ENCODE measurements at regions not wholly inside any gene's neighbourhood (a gene's known extent, or its start where the extent isn't known, plus 50 kb on each side); places are given as distances from the start of the nearest gene placed in this dataset.

- Histone ChIP-seq H3K27ac (ENCODE audit: low read depth, low read length) (no peak overlapping the region), H3K4me1 (ENCODE audit: insufficient read depth, low read length) (no peaks in the 10 kb centered on the region), H3K27me3 (ENCODE audit: insufficient read depth, low read length) (no peaks in the 10 kb centered on the region), H3K9me3 (ENCODE audit: control insufficient read depth in 1 of 2, low read length in 2 of 2) (no peaks in the 10 kb centered on the region), H3K36me3 (ENCODE audit: insufficient read depth, low read length) (no peaks in the 10 kb centered on the region), H3K4me3 (ENCODE audit: low read length in 2 of 2) (no peak overlapping the region)
- CTCF ChIA-PET (ENCODE audit: partially characterized antibody): no interaction called here
- H3K27me3 Mint-ChIP-seq: peaks cover 9 to 20% of the 10 kb centered on the region in 2 donors
- H3K27ac Mint-ChIP-seq: peak overlapping the region in 1 of 7 donors; percentile 2
- H3K4me3 Mint-ChIP-seq: no peak overlapping the region
- no peak for DNase-seq
- POLR2A ChIA-PET (ENCODE audit: partially characterized antibody): no interaction called here
- no peaks in the 10 kb centered on the region for H3K9me3 Mint-ChIP-seq
- peaks cover 0 to 8% (median under 1%) of the 10 kb centered on the region in 4 donors for H3K4me1 Mint-ChIP-seq
- H3K36me3 Mint-ChIP-seq: no peaks in the 10 kb centered on the region
- intact Hi-C loops (cut with micrococcal nuclease): no loop called here
Observed at GRCh38 chr1:147837964-147838292, 64.7 kb upstream of the GJA8 start.

- H3K4me1 ChIP-seq (ENCODE audit: insufficient read depth, low read length): no peaks in the 10 kb centered on the region
- no peaks in the 10 kb centered on the region for H3K27me3 ChIP-seq (ENCODE audit: insufficient read depth, low read length)
- no peaks in the 10 kb centered on the region for H3K36me3 ChIP-seq (ENCODE audit: insufficient read depth, low read length)
- peaks cover 0 to 1% (median 0%) of the 10 kb centered on the region in 4 donors for H3K4me1 Mint-ChIP-seq
- H3K4me3 Mint-ChIP-seq: no peak overlapping the region
- ChIA-PET CTCF (ENCODE audit: partially characterized antibody) (no interaction called here), POLR2A (ENCODE audit: partially characterized antibody) (no interaction called here)
- peaks cover 4 to 16% of the 10 kb centered on the region in 2 donors for H3K27me3 Mint-ChIP-seq
- H3K27ac Mint-ChIP-seq: no peak overlapping the region
- no peaks in the 10 kb centered on the region for H3K36me3 Mint-ChIP-seq
- H3K9me3 Mint-ChIP-seq: no peaks in the 10 kb centered on the region
- DNase-seq: no peak
- H3K4me3 ChIP-seq (ENCODE audit: low read length in 2 of 2): no peak overlapping the region
- no peak overlapping the region for H3K27ac ChIP-seq (ENCODE audit: low read depth, low read length)
- intact Hi-C loops (cut with micrococcal nuclease): no loop called here
- no peaks in the 10 kb centered on the region for H3K9me3 ChIP-seq (ENCODE audit: control insufficient read depth in 1 of 2, low read length in 2 of 2)
Observed at GRCh38 chr1:147840909-147841308, 61.7 kb upstream of the GJA8 start.

GRCh38 chr1:147842578-147842977 is 60.0 kb upstream of the GJA8 start:
- Mint-ChIP-seq H3K27ac (no peak overlapping the region), H3K4me1 (peaks cover 0 to 1% (median 0%) of the 10 kb centered on the region in 4 donors), H3K9me3 (no peaks in the 10 kb centered on the region), H3K4me3 (no peak overlapping the region), H3K36me3 (no peaks in the 10 kb centered on the region), H3K27me3 (peaks cover 3 to 10% of the 10 kb centered on the region in 2 donors)
- H3K36me3 ChIP-seq (ENCODE audit: insufficient read depth, low read length): no peaks in the 10 kb centered on the region
- no peaks in the 10 kb centered on the region for H3K27me3 ChIP-seq (ENCODE audit: insufficient read depth, low read length)
- ChIA-PET POLR2A (ENCODE audit: partially characterized antibody) (no interaction called here), CTCF (ENCODE audit: partially characterized antibody) (no interaction called here)
- H3K9me3 ChIP-seq (ENCODE audit: control insufficient read depth in 1 of 2, low read length in 2 of 2): no peaks in the 10 kb centered on the region
- intact Hi-C loops (cut with micrococcal nuclease): no loop called here
- no peaks in the 10 kb centered on the region for H3K4me1 ChIP-seq (ENCODE audit: insufficient read depth, low read length)
- no peak for DNase-seq
- no peak overlapping the region for H3K27ac ChIP-seq (ENCODE audit: low read depth, low read length)
- no peak overlapping the region for H3K4me3 ChIP-seq (ENCODE audit: low read length in 2 of 2)

GRCh38 chr1:147843486-147843885 is 59.1 kb upstream of the GJA8 start:
- no peaks in the 10 kb centered on the region for H3K4me1 ChIP-seq (ENCODE audit: insufficient read depth, low read length)
- H3K9me3 ChIP-seq (ENCODE audit: control insufficient read depth in 1 of 2, low read length in 2 of 2): no peaks in the 10 kb centered on the region
- H3K9me3 Mint-ChIP-seq: no peaks in the 10 kb centered on the region
- no peaks in the 10 kb centered on the region for H3K36me3 ChIP-seq (ENCODE audit: insufficient read depth, low read length)
- no peak overlapping the region for H3K4me3 ChIP-seq (ENCODE audit: low read length in 2 of 2)
- no peaks in the 10 kb centered on the region for H3K4me1 Mint-ChIP-seq
- H3K4me3 Mint-ChIP-seq: no peak overlapping the region
- ChIA-PET CTCF (ENCODE audit: partially characterized antibody) (no interaction called here), POLR2A (ENCODE audit: partially characterized antibody) (no interaction called here)
- H3K27me3 Mint-ChIP-seq: peaks cover 0 to 10% of the 10 kb centered on the region in 2 donors
- DNase-seq: no peak
- H3K27ac ChIP-seq (ENCODE audit: low read depth, low read length): no peak overlapping the region
- no peaks in the 10 kb centered on the region for H3K27me3 ChIP-seq (ENCODE audit: insufficient read depth, low read length)
- no peak overlapping the region for H3K27ac Mint-ChIP-seq
- intact Hi-C loops (cut with micrococcal nuclease): no loop called here
- no peaks in the 10 kb centered on the region for H3K36me3 Mint-ChIP-seq

GRCh38 chr1:147847831-147848230 is 54.8 kb upstream of the GJA8 start:
- H3K27me3 Mint-ChIP-seq: peaks cover 4 to 12% of the 10 kb centered on the region in 2 donors
- intact Hi-C loops (cut with micrococcal nuclease): no loop called here

GRCh38 chr1:147849098-147849895 is 53.3 kb upstream of the GJA8 start:
- no peaks in the 10 kb centered on the region for H3K36me3 Mint-ChIP-seq
- H3K27me3 Mint-ChIP-seq: peaks cover 6 to 9% of the 10 kb centered on the region in 2 donors
- H3K4me3 Mint-ChIP-seq: no peak overlapping the region
- no peak for DNase-seq
- no peak overlapping the region for H3K27ac Mint-ChIP-seq
- no peaks in the 10 kb centered on the region for H3K9me3 ChIP-seq (ENCODE audit: control insufficient read depth in 1 of 2, low read length in 2 of 2)
- no peaks in the 10 kb centered on the region for H3K9me3 Mint-ChIP-seq
- CTCF ChIA-PET (ENCODE audit: partially characterized antibody): interaction anchor here (1.5 kb wide), 1 partner anchor 43 kb away, joined by 6 read pairs; no protein-coding TSS in a partner anchor
- no peaks in the 10 kb centered on the region for H3K36me3 ChIP-seq (ENCODE audit: insufficient read depth, low read length)
- intact Hi-C loops (cut with micrococcal nuclease): no loop called here
- no peaks in the 10 kb centered on the region for H3K27me3 ChIP-seq (ENCODE audit: insufficient read depth, low read length)
- POLR2A ChIA-PET (ENCODE audit: partially characterized antibody): no interaction called here
- no peak overlapping the region for H3K27ac ChIP-seq (ENCODE audit: low read depth, low read length)
- H3K4me1 Mint-ChIP-seq: no peaks in the 10 kb centered on the region
- H3K4me3 ChIP-seq (ENCODE audit: low read length in 2 of 2): no peak overlapping the region
- H3K4me1 ChIP-seq (ENCODE audit: insufficient read depth, low read length): no peaks in the 10 kb centered on the region

More at GRCh38 chr1:147847831-147848230, 54.8 kb upstream of the GJA8 start:
- Mint-ChIP-seq H3K27ac (no peak overlapping the region), H3K9me3 (no peaks in the 10 kb centered on the region), H3K36me3 (no peaks in the 10 kb centered on the region), H3K4me3 (no peak overlapping the region), H3K4me1 (no peaks in the 10 kb centered on the region)
- Histone ChIP-seq H3K36me3 (ENCODE audit: insufficient read depth, low read length) (no peaks in the 10 kb centered on the region), H3K4me3 (ENCODE audit: low read length in 2 of 2) (no peak overlapping the region), H3K9me3 (ENCODE audit: control insufficient read depth in 1 of 2, low read length in 2 of 2) (no peaks in the 10 kb centered on the region), H3K27me3 (ENCODE audit: insufficient read depth, low read length) (no peaks in the 10 kb centered on the region), H3K27ac (ENCODE audit: low read depth, low read length) (no peak overlapping the region), H3K4me1 (ENCODE audit: insufficient read depth, low read length) (no peaks in the 10 kb centered on the region)
- POLR2A ChIA-PET (ENCODE audit: partially characterized antibody): no interaction called here
- no peak for DNase-seq
- CTCF ChIA-PET (ENCODE audit: partially characterized antibody): interaction anchor here (1.5 kb wide), 1 partner anchor 45 kb away, joined by 6 read pairs; no protein-coding TSS in a partner anchor

GRCh38 chr1:147850737-147851136 is 51.9 kb upstream of the GJA8 start:
- no peaks in the 10 kb centered on the region for H3K9me3 Mint-ChIP-seq
- no peak overlapping the region for H3K4me3 ChIP-seq (ENCODE audit: low read length in 2 of 2)
- H3K27ac Mint-ChIP-seq: no peak overlapping the region
- H3K27ac ChIP-seq (ENCODE audit: low read depth, low read length): no peak overlapping the region
- no peaks in the 10 kb centered on the region for H3K9me3 ChIP-seq (ENCODE audit: control insufficient read depth in 1 of 2, low read length in 2 of 2)
- H3K27me3 Mint-ChIP-seq: peaks cover 6 to 9% of the 10 kb centered on the region in 2 donors
- H3K4me1 Mint-ChIP-seq: no peaks in the 10 kb centered on the region
- no peaks in the 10 kb centered on the region for H3K36me3 Mint-ChIP-seq
- H3K4me3 Mint-ChIP-seq: no peak overlapping the region
- DNase-seq: no peak
- no peaks in the 10 kb centered on the region for H3K27me3 ChIP-seq (ENCODE audit: insufficient read depth, low read length)
- no peaks in the 10 kb centered on the region for H3K4me1 ChIP-seq (ENCODE audit: insufficient read depth, low read length)
- no peaks in the 10 kb centered on the region for H3K36me3 ChIP-seq (ENCODE audit: insufficient read depth, low read length)
- ChIA-PET CTCF (ENCODE audit: partially characterized antibody) (interaction anchor here (0.9 kb wide), 1 partner anchor 40 kb away, joined by 3 read pairs; no protein-coding TSS in a partner anchor), POLR2A (ENCODE audit: partially characterized antibody) (no interaction called here)
- intact Hi-C loops (cut with micrococcal nuclease): no loop called here

Measured in CD4-positive, alpha-beta memory T cell (primary cell).